GM12891 (cell line): ENCODE measurements at regions not wholly inside any gene's neighbourhood (a gene's known extent, or its start where the extent isn't known, plus 50 kb on each side); places are given as distances from the start of the nearest gene placed in this dataset.

ENCODE experiments used
- PAX5 ChIP-seq: IDR thresholded peaks from 2 replicates; pipeline ENCODE4 v1.6.1; 2011; ENCODE audit warnings: low read length, moderate library complexity, mild to moderate bottlenecking; ENCODE audit not compliant: insufficient read depth, severe bottlenecking
- POLR2A ChIP-seq: IDR thresholded peaks from 2 replicates; pipeline ENCODE4 v1.6.1; 2011; ENCODE audit warnings: low read depth, low read length, control low read depth
- POLR2AphosphoS5 ChIP-seq: IDR thresholded peaks from 2 replicates; pipeline ENCODE4 v1.6.1; 2011; ENCODE audit warnings: low read depth, low read length, control low read depth
- TAF1 ChIP-seq: IDR thresholded peaks from 2 replicates; pipeline ENCODE4 v1.6.1; 2011; ENCODE audit warnings: low read depth, low read length, control low read depth

DNA sequence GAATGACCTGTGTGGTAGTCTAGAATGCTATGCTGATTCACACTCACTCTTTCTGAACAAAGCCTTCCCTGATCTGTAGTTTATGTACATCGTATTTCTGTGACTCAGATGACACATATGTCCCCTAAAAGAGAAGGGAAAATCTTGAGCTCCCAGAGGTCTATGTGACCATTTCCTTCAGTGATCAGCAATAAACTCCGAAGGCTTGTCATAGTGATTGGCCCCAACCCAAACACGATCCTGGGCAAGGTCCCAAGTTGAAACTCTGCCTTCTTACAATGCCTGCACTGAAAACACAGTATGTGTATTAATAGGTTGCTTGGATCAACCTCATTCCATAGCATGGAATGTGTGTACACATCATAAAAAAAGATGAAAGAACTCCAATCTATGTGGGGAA is 685.8 kb downstream of the MAT2B start:
- TF ChIP-seq POLR2A (no peak), TAF1 (no peak), POLR2AphosphoS5 (no peak), PAX5 (no peak)
